Left renal cortex interstitium (tissue), 4 donors: ENCODE measurements at regions not wholly inside any gene's neighbourhood (a gene's known extent, or its start where the extent isn't known, plus 50 kb on each side); places are given as distances from the start of the nearest gene placed in this dataset.
A peak's percentile ranks its signal among the peaks of the same experiment; 100 is the strongest.
"Not testable (repeated sequence)": the region's sequence is repeated elsewhere in the genome, so short reads cannot be mapped to it uniquely, and the experiment has no call there.

Source experiments
- DNase-seq, 4 donors: peaks; one replicate each; pipeline ENCODE4 v3.0.0-alpha.2; 2013; ENCODE audit warnings: low read depth in 4 of 4, low spot score in 2 of 4, missing footprints in 1 of 4

DNA sequence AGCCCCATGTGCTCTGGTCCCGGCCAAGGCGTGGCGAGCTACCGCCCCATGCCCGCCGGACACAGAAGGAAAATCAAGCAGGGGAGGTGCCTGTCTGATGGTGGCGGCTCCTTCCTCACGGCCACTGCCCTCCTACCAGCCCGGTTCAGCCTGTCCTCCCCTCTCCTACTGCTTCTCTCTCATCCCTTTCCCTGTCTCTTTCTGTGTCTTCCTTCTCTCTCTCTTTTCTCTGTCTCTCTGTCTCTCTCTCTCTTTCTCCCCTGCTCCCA is 279.1 kb downstream of the ASMT start:
- no peak for DNase-seq

DNA sequence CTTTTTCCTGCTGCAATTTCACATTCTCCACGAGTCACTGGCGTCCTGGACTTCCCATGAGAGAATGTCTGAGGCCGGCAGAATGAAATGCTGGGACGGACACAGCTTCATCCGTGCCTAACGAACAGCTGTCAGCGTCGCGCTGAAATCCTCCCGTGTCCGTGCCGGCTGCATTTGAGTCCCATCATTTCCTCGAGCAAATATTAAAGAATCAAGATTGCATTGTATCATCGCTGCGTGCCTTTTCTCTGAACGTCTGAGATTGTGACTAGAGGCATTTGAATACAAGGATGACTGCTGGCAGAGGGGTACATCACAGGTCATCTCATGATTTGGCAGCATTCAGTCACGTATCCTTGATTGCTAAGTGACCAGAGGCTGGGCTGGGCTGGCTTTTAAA is 279.9 kb downstream of the ASMT start:
- no peak for DNase-seq

DNA sequence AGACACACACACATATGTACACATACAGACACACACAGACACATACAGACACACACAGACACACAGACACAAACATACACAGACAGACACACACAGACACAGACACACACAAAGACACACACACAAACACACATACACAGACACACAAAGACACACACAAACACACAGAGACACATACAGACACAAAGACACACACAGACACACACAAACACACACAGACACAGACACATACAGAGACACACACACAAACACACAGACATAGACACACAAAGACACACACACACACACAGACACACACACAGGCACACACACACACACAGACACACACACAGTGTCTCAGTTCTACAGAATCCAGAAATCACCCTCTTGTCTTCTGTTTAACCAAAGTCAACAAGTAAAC is 280.7 kb downstream of the ASMT start:
- DNase-seq, result no peak

DNA sequence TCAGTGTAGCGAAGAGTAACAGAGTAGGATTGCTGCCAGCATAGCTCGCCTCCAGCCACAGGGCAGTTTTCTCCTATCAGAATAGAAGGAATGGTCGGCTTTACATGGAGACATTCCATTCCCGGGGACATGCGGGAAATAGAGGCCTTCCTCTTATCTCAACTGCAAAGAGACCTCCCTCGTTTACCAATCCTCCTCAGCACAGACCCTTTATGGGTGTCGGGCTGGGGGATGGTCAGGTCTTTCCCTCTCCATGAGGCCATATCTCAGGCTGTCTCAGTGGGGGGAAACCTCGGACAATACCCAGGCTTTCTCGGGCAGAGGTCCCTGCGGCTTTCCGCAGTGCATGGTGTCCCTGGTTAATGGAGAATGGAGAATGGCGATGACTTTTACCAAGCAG is 285.0 kb downstream of the ASMT start:
- DNase-seq, result no peak

DNA sequence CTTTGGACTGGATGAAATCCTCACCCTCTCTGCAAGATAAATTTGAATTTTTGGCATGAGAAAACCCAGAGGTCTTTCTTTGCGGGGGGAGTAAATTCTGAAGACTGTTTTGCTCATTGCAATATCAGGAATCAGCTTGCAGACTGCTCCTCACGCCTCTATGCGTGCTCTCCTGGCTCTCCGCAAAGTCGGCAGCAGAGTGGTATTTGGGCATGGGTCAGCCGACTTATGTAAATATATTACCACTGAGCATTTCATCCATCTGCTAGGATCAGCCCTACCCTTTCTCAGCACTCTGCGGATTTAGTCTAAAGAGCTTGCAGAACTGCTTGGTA is 288.0 kb downstream of the ASMT start:
- DNase-seq, result no peak

DNA sequence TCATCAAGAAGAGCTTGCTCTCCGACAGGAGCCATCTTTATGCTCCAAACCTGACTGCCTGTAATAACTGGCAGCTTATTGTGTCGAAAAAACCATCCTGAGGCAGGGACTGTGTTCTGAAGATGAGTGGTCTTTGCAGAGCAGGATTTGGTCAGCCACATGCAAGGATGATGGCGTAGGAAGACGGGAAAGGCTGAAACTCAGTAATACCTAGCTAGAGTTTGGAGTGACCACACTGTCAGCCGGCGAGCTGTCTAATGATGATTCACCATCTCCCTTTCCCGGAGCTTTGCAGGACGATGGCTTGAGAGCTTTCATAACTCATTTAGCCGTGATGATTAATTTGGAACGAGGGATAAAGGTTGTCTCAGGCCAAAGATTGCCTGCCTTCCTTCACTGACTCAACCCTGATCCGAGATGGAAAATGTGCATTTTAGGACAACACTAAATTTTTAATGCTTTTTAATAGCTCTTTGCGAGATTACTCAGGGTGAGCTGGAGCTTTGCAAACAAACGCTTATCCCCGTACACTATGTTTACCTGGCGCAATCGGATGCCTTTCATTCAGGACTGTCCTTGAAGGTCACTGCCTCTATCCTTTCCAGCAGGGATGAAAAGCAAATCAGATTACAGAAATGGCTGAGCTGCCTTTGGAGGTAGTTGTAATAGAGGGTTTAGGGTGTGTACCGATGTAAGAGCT is 288.5 kb downstream of the ASMT start:
- DNase-seq, result no peak

DNA sequence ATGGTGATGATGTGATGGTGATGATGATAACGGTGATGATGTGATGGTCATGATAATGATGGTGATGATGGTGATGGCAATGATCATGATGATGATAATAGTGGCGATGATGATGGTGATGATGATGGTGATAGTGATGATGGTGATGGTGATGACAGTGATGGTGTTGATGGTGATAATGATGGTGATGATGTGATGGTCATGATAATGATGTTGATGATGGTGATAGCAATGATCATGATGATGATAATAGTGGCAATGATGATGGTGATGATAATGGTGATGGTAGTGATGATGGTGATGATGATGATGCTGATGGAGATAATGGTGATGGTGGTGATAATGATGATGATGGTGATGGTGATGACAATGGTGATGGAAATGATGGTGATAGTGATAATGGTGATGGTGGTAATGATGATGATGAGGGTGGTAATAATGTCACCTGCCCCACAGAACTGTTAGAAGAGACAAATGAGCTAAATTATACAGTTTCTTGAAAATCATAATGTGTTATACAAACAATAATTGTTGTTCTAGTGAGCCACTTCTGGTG is 289.9 kb downstream of the ASMT start:
- no peak for DNase-seq

DNA sequence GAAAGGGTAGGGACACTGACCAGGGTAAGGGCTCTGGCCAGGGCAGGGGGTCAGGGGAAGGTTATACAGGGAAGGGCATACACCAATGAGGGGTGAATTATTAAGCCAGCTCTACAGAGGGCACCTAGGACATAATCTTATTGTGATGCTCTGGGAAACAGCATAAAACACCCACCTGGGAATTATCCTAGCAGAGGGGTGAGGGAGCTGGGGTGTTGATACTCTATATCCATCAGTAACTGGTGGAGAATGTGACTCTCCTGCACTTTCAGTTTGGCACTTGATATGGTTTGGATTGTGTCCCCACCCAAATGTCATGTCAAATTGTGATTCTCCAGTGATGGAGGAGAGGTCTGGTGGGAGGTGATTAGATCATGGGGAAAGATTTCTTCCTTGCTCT is 291.2 kb downstream of the ASMT start:
- no peak for DNase-seq

DNA sequence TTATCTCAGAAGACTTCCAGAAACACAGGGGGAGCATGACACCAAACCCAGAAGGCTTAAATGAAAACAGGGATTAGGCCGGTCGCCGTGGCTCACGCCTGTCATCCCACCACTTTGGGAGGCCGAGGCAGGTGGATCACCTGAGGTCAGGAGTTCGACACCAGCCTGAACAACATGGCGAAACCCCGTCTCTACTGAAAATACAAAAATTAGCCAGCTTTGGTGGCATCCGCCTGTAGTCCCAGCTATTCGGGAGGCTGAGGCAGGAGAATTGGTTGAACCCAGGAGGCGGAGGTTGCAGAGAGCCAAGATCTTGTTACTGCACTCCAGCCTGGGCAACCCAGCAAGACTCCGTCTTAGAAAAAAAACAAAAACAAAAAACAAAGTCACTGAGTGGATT is 294.1 kb downstream of the ASMT start:
- DNase-seq, result not testable (repeated sequence)

DNA sequence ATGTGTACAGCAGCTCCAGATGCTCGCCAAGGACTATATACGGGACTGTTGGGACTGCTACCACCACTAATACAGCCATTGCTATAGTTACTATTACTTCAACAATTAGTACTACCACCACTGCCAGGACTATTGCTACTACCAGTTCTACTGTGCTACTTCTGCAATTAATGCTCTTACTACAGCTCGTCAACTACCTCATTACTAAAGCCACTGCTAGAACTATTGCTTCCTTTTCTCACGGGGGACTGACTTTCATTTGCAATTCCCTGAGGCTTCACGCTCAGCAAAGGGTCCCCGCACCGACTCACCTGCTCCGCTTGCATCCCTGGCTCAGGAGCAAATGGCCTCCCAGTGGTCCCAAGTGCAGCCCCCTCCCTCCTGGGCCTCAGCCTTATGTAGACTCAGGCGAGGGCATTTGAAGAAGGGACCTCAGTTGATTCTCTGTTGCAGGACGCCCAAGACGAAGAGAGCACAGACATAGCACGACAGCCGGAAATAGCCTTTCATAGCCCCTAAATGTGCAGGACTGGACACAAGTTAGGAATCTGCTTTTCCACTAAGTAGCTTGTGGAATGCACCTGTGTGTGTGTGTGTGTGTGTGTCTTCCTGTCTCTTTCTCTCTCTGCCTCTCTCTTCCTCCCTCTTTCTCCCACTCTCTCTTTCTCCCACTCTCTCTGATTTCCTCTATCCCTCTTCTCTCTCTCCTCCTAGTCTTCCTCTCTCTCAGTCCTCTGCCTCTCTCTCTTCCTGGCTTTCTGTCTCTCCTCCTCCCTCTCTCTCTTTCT is 294.8 kb downstream of the ASMT start:
- no peak for DNase-seq

DNA sequence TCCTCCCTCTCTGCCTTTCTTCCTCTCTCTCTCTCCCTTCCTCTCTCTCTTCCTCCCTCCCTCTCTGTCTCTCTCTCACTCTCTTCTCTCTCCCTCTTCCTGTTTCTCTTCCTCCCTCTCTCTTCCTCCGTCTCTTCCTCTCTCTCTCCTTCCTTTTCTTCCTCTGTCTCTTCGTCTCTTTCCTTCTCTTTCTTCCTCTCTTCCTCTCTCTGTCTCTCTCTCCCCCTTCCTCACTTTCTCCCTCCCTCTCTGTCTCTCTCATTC is 295.3 kb downstream of the ASMT start:
- no peak for DNase-seq

DNA sequence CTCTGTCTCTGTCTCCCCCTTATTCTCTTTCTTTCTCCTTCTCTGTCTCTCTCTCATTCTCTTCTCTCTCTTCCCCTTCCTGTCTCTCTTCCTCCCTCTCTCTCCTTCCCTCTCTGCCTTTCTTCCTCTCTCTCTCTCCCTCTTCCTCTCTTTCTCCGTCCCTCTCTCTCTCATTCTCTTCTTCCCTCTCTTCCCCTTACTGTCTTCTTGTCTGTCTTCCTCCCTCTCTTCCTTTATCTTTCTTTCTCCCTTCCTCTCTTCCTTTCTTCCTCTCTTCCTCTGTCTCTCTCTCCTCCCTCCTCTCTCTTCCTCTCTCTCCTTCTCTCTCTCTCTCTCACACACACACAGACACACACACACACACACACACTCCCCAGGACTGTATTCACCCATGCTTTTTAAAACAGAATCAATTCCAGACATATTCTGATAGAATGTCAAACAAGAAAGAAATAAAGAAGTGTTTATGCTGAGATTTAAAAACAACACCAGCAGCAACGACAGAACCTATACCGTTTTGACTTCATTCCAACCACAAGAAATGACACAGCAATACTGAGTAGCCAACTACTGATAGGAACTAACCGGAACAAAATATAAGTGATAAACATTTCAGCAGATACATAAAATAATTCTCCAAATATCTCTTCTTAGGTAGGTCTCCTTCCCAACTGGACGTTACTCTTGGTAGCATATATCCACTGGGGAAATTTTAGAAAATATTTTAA is 296.7 kb downstream of the ASMT start:
- DNase-seq, result no peak

DNA sequence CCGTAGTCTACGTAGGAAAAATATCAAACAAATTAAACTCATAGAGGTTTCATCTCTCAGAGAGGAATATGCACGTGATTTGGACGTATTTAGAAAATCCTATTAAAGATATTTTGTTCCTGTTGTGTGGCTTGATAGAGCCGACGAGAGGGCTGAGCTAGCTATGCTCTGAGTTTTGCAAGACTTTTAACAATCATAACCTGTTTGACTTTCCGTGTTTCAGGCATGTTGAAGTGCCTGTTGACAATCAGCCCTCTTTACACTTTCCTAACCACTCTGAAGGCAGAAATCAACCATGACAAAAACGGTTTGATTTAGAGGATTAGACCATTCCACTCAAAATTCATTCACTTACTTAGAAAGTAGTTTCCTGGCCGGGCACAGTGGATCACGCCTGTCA is 297.3 kb downstream of the ASMT start:
- no peak for DNase-seq

DNA sequence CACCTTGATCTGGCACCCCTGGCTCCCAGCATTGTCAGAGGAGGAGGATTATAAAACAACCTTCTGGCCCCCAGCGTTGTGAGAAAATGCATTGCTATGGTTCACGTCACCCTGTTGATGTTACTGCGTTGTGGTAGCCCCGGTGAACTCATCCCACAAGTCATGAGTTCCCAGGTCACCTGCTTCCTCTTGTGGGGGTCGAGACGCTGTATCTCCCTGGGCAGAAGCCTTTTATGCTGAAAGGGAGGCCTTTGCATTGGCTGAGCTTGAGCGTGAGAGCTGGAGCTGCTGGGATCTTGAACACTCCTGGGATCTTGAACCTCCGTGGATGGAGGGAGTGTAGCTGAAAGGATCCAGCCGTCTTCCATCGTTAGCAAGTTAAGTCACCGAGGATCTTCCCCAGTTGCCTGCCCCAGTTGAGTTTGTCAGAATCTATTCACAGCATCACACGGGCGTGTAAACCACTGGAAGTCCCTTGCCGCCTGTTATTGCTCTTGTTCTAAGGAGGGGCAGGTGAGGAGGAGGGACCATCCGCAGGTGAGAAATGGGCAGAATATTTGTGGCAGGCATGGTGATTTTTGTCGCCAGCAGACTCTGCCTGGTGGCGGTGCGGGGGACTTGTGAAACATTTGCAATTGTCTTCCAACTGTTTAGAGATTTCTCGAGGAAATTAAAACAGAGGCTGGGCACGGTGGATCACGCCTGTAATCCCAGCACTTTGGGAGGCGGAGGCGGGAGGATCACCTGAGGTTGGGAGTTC is 299.9 kb downstream of the ASMT start:
- no peak for DNase-seq

DNA sequence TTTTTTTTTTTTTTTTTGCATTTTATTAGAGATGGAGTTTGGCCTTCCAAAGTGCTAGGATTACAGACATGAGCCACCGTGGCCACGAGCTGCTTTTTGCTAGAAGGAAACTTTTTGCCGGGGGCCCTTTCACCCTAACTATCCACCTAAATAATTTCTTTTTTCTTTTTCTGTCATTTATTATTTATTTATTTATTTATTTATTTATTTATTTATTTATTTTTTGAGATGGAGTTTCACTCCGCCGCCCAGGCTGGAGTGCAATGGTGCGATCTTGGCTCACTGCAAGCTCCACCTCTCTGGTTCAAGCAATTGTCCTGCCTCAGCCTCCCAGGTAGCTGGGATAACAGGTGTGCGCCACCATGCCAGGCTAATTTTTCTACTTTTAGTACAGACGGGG is 303.9 kb downstream of the ASMT start:
- no peak for DNase-seq

DNA sequence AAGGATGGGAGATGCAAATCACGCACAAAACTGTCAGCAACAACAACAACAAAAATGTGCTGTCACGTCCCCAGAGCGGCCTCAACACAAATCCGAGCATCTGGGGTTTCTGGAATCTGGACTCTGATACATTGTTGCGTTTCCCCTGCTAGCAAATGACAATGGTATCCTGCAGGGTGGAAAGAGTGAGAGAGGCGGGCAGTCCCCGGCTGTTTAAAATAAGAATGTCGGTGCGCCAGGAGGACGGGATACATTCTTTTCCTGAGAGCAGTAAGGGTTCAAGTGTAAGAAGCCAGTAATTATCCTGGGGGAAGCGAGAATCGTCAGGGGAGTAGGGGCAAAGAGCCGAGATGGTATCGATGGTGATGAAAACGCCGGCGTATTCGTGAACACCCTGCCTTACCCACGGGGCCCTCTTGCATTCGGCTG is 310.2 kb downstream of the ASMT start:
- DNase-seq, result peak in 1 of 4 donors; percentile 13

DNA sequence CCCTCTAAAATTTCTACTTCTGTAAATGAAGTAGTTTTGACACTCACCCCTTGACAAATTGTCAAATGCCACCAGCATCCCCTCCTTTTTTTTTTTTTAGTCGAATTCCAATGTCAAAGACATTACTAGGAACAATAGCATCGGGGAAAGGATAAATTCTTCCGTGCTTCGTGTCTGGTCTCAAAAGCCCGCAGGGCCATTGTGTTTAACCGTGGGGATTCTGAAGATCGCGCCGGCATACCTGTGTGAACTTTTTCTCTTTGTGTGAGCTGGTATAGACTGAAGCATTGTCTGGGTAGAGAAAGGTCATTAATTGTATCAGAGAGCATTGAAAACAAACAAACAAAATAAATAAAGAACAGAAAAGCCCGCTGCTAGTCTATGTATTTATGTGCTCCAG is 313.9 kb downstream of the ASMT start:
- DNase-seq, result no peak

DNA sequence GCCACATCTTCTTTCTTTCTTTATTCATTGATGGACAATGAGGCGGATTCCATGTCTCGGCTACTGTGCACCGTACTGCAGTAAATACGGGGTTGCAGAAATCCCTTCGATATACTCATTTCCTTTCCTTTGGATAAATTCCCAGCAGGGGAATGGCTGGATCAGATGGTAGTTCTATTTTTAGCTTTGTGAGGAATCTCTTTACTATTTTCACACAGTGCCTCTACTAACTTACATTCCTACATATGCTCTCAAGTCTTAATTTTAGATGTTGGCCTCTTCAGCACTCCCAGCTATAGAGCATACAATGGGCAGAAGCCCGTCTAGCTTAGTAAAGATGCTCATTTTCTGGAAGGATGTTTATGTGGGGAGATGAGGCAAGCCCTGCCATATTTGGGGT is 317.4 kb downstream of the ASMT start:
- DNase-seq, result no peak

DNA sequence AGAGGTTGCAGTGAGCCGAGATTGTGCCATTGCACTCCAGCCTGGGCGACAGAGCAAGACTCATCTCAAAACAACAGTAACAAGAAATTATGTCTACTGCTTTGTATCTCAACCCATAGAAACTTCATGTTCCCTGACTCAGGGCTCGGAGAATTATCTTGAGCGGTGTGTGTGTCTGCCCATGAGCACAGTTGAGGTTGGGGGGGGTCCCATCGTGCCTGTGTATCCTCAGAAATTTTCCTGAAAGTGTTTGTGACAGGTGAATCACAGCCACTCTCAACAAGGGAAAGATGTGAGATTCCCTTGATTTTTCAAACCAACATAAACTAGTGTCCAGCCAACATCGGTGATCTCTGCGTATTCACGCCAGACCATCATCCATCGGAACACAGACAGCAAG is 319.1 kb downstream of the ASMT start:
- DNase-seq, result no peak

DNA sequence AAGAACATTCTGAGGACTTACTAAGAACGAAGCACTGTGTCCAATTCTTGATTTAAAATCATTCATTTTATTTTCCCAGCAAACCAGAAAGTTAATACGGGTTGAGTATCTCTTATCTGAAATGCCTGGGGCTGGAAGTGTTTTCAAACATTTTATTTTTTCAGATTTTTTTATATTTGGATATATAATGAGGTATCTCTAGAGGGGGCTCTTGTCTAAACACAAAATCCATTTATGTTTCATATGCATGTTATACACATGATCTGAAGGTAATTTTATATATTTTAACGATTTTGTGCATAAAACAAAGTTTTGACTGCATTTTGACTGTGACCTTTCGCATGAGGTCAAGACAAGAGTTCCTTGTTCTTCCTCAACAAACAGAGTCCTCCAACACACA is 320.9 kb downstream of the ASMT start:
- DNase-seq, result no peak

DNA sequence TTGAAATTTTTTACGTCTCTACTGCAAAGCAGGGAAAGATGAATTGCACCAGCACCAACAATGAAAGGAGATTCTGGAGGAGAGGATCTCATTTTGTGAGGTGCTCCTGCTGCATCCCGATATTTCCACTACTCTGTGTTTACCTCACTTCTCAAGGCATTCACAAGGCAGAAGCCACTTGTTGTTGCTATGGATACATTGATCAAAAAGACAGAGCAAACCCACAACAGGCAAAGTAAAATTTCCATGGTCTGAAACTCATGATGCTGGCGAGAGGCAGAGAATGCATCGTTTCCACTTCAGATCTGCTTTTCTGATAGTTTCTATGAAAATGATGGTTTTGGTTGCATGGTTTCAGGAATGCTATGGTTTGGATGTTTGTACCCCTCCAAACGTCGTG is 323.3 kb downstream of the ASMT start:
- no peak for DNase-seq
